Left lung (tissue), 4 donors: ENCODE measurements at regions not wholly inside any gene's neighbourhood (a gene's known extent, or its start where the extent isn't known, plus 50 kb on each side); places are given as distances from the start of the nearest gene placed in this dataset.

Experiments
- ATAC-seq: fragments of 200-7000 bp; cut with Tn5 transposase; one replicate; pipeline ENCODE4 v1.9.1; 2020; ENCODE audit warnings: moderate library complexity
- DNase-seq, 4 donors: peaks; one replicate each; pipeline ENCODE4 v3.0.0-alpha.2; 2013 to 2020
- H3K27ac ChIP-seq, 2 donors: fragments of 200-600 bp; sonication (generic) in 1 of 2; one replicate each; pipeline versions ENCODE4 v1.5.0 to v1.8.0; 2020 to 2021
- H3K27me3 ChIP-seq, 2 donors: fragments of 200-600 bp; sonication (generic) in 1 of 2; one replicate each; pipeline versions ENCODE4 v1.5.0 to v1.8.0; 2020 to 2021
- H3K36me3 ChIP-seq, 2 donors: fragments of 200-600 bp; sonication (generic) in 1 of 2; one replicate each; pipeline versions ENCODE4 v1.5.0 to v1.8.0; 2020 to 2021
- H3K4me1 ChIP-seq, 2 donors: fragments of 200-600 bp; one replicate each; pipeline ENCODE4 v1.8.0; 2021
- H3K4me3 ChIP-seq, 2 donors: fragments of 200-600 bp; sonication (generic) in 1 of 2; one replicate each; pipeline versions ENCODE4 v1.5.0 to v1.8.0; 2020 to 2021; ENCODE audit warnings: mild to moderate bottlenecking in 1 of 2
- H3K9me3 ChIP-seq, 2 donors: fragments of 200-600 bp; sonication (generic) in 1 of 2; one replicate each; pipeline versions ENCODE4 v1.5.0 to v1.8.0; 2020 to 2021
- intact Hi-C, 2 donors: fragments of 100-400 bp; cut with DNase I; formaldehyde crosslinking; loops; one replicate each; pipeline versions ENCODE4 v1.11.2 to v1.14.2; 2022
- TF ChIP-seq, protein P1 (sequence below), 2 donors: fragments of 200-600 bp; sonication (generic) in 1 of 2; IDR thresholded peaks; one replicate each; pipeline versions ENCODE4 v1.5.0 to v1.8.0; 2021; ENCODE audit warnings: antibody characterized with exemption in 2 of 2
- donor health status: DM: no; HTN: yes; CAD: no.
- donor health status: DM: no; HTN: no; CAD: no.

DNA sequence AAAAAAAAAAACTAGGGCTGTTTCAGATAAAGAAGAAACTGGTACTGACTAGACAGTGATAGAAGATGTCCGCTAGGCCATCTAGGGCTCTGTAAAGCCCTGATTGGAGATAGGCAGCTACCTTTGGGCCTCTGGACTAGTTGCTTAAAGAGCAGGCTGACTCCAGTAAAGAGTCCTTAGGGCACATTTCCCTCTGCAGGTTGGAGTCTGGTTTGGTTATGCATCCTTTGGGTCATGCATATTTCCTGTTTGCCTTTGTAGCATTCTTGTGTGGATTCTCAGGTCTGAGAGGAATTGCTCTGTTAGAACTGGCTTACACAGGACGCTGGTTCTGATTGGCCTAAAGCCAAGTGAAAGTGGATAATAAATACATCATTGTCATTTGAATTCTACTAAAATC is 165.5 kb upstream of the LRRN1 start:
- no peak for DNase-seq
- H3K9me3 ChIP-seq, result no peaks in the 10 kb centered on the region
- no peak overlapping the region for H3K27ac ChIP-seq
- no peak overlapping the region for H3K4me3 ChIP-seq
- no peaks in the 10 kb centered on the region for H3K27me3 ChIP-seq
- H3K36me3 ChIP-seq, result no peaks in the 10 kb centered on the region
- no peaks in the 10 kb centered on the region for H3K4me1 ChIP-seq
- intact Hi-C loops, result no loop called here
- TF ChIP-seq, protein P1, sequence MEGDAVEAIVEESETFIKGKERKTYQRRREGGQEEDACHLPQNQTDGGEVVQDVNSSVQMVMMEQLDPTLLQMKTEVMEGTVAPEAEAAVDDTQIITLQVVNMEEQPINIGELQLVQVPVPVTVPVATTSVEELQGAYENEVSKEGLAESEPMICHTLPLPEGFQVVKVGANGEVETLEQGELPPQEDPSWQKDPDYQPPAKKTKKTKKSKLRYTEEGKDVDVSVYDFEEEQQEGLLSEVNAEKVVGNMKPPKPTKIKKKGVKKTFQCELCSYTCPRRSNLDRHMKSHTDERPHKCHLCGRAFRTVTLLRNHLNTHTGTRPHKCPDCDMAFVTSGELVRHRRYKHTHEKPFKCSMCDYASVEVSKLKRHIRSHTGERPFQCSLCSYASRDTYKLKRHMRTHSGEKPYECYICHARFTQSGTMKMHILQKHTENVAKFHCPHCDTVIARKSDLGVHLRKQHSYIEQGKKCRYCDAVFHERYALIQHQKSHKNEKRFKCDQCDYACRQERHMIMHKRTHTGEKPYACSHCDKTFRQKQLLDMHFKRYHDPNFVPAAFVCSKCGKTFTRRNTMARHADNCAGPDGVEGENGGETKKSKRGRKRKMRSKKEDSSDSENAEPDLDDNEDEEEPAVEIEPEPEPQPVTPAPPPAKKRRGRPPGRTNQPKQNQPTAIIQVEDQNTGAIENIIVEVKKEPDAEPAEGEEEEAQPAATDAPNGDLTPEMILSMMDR (IDR thresholded peaks at IDR 0.05), result no peak
- ATAC-seq, result no peak

DNA sequence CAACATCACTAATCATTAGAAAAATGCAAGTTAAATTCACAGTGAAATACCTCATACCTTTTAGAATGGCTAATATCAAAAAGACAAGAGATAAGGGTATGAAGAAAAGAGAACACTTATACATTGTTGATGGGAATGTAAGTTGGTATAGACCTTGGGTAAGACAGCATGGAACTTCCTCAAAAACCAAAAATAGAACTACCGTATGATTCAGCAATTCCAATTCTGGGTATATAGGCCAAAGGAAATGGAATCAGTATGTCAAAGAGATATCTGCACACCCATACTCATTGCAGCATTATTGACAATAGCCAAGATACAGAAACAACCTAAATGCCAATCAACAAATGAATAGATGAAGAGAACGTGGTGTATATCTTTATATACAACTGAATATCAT is 166.8 kb upstream of the LRRN1 start:
- DNase-seq (no peak), ATAC-seq (no peak)
- no peaks in the 10 kb centered on the region for H3K36me3 ChIP-seq
- no peak overlapping the region for H3K27ac ChIP-seq
- H3K27me3 ChIP-seq, result no peaks in the 10 kb centered on the region
- TF ChIP-seq, protein P1 (IDR thresholded peaks at IDR 0.05), result no peak
- no peak overlapping the region for H3K4me3 ChIP-seq
- no peaks in the 10 kb centered on the region for H3K9me3 ChIP-seq
- no peaks in the 10 kb centered on the region for H3K4me1 ChIP-seq
- intact Hi-C loops, result no loop called here

DNA sequence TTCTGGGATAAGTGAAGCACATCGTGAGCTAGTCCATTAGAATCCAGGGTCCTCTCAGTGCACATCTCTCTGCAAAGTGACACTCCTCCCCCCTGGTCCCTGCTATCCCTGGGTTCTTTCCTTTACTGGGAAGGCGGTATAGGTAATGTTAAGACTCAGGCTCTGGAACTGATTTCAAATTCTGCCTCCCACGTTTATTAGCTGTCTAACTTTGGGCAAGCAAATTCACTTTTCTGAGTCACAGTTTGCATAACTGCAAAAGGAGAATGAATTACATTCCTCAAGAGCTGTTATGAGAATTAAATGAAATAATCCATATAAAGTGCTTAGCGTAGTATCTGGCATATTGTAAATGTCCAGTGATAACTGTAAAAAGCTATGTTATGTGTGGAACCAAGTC is 168.1 kb upstream of the LRRN1 start:
- no peaks in the 10 kb centered on the region for H3K4me1 ChIP-seq
- no peak overlapping the region for H3K4me3 ChIP-seq
- TF ChIP-seq, protein P1 (IDR thresholded peaks at IDR 0.05), result no peak
- intact Hi-C loops, result no loop called here
- no peaks in the 10 kb centered on the region for H3K27me3 ChIP-seq
- no peak overlapping the region for H3K27ac ChIP-seq
- ATAC-seq (no peak), DNase-seq (no peak)
- H3K9me3 ChIP-seq, result no peaks in the 10 kb centered on the region
- H3K36me3 ChIP-seq, result no peaks in the 10 kb centered on the region

DNA sequence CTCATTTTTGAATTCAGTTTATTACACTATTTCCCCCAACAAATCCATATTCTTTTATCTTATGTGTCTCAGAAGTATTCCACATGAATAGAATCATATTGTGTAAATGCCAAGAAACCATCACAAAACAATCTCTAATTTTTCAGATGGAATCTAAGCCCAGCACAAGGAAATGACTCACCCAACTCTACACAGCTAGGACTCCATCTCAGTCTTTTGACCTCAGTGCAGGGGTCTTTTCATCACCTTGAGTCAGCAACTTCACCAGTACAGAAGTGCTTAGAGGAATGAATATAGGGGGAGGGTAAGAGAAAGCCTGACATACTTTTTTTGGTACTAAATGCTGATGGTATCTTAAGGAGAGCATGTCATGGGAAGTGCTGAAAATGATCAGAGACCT is 169.3 kb upstream of the LRRN1 start:
- H3K27ac ChIP-seq, result no peak overlapping the region
- H3K36me3 ChIP-seq, result no peaks in the 10 kb centered on the region
- H3K27me3 ChIP-seq, result no peaks in the 10 kb centered on the region
- TF ChIP-seq, protein P1 (IDR thresholded peaks at IDR 0.05), result no peak
- H3K4me3 ChIP-seq, result no peak overlapping the region
- no peaks in the 10 kb centered on the region for H3K9me3 ChIP-seq
- no peaks in the 10 kb centered on the region for H3K4me1 ChIP-seq
- intact Hi-C loops, result no loop called here
- ATAC-seq, result no peak
- DNase-seq, result no peak

DNA sequence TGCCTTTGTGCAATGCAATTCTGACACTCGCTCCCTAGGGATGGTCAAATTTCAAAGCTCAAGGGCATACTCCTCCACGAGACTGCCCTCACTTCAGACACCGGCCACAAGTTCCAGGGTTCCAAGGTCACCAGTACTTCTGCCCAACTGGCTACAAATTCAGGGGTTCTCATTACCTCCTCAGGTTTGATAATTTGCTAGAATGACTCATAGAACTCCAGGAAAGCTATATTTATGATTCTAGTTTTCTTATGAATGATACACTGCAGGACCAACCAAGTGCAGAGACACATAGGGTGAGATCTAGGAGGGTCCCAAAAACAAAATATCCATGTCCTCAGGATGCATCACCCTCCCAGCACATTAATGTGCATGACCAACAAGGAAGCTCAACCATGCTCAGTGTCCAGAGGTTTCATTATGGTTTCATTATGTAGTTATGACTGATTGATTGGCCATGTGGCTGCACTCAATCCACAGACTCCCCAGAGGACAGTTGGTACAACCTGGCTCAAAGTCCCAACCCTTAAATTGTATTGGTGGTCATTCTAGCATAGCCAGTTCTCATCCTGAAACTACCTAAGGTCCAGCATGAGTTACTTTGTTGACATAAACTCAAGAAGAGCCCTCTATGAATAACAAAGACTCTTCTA is 170.4 kb upstream of the LRRN1 start:
- ATAC-seq (no peak), DNase-seq (no peak)
- intact Hi-C loops, result no loop called here
- Histone ChIP-seq H3K4me3 (no peak overlapping the region), H3K36me3 (no peaks in the 10 kb centered on the region), H3K4me1 (no peaks in the 10 kb centered on the region), H3K27ac (no peak overlapping the region), H3K27me3 (no peaks in the 10 kb centered on the region), H3K9me3 (peaks cover 0 to 2% of the 10 kb centered on the region in 2 donors)
- TF ChIP-seq, protein P1 (IDR thresholded peaks at IDR 0.05), result no peak
